Glutamatergic neuron (in vitro differentiated cells): ENCODE measurements at regions not wholly inside any gene's neighbourhood (a gene's known extent, or its start where the extent isn't known, plus 50 kb on each side); places are given as distances from the start of the nearest gene placed in this dataset.

Experiments
- DNase-seq: peaks from one replicate; pipeline ENCODE4 v3.0.0; 2022
- H3K27ac Mint-ChIP-seq: one replicate; pipeline ENCODE4 v1.8.0; 2020; ENCODE audit warnings: mild to moderate bottlenecking, mixed read lengths, inconsistent platforms; ENCODE audit not compliant: unreplicated experiment
- H3K27me3 Mint-ChIP-seq: one replicate; pipeline ENCODE4 v1.8.0; 2020; ENCODE audit warnings: mild to moderate bottlenecking, moderate library complexity, mixed read lengths, inconsistent platforms; ENCODE audit not compliant: unreplicated experiment
- H3K36me3 Mint-ChIP-seq: one replicate; pipeline ENCODE4 v1.8.0; 2020; ENCODE audit warnings: mild to moderate bottlenecking, mixed read lengths, inconsistent platforms; ENCODE audit not compliant: unreplicated experiment
- H3K4me1 Mint-ChIP-seq: one replicate; pipeline ENCODE4 v1.8.0; 2020; ENCODE audit warnings: mild to moderate bottlenecking, low read depth, mixed read lengths, inconsistent platforms; ENCODE audit not compliant: unreplicated experiment
- H3K4me3 Mint-ChIP-seq: one replicate; pipeline ENCODE4 v1.8.0; 2020; ENCODE audit warnings: mild to moderate bottlenecking, mixed read lengths, inconsistent platforms; ENCODE audit not compliant: unreplicated experiment
- H3K9me3 Mint-ChIP-seq: one replicate; pipeline ENCODE4 v1.8.0; 2020; ENCODE audit warnings: mild to moderate bottlenecking, moderate library complexity, mixed read lengths, inconsistent platforms; ENCODE audit not compliant: unreplicated experiment
- CTCF ChIP-seq: fragments of 200-600 bp; sonication (generic); IDR thresholded peaks from one replicate; pipeline ENCODE4 v1.5.0; 2021; ENCODE audit not compliant: partially characterized antibody, unreplicated experiment

- H3K27ac Mint-ChIP-seq, result no peak overlapping the region
- no peak overlapping the region for H3K4me3 Mint-ChIP-seq
- TF ChIP-seq CTCF, result no peak
- H3K9me3 Mint-ChIP-seq, result peaks cover 5% of the 10 kb centered on the region
- H3K36me3 Mint-ChIP-seq, result peaks cover 7% of the 10 kb centered on the region
- H3K4me1 Mint-ChIP-seq, result peaks cover 9% of the 10 kb centered on the region
- H3K27me3 Mint-ChIP-seq, result peaks cover 4% of the 10 kb centered on the region
- DNase-seq, result no peak
Measured at GRCh38 chr1:30447701-30448100, 275.7 kb downstream of the MATN1 start.

GRCh38 chr1:30447080-30447479 is 276.3 kb downstream of the MATN1 start:
- peaks cover under 1% of the 10 kb centered on the region for H3K36me3 Mint-ChIP-seq
- no peak overlapping the region for H3K4me3 Mint-ChIP-seq
- H3K4me1 Mint-ChIP-seq, result peaks cover 9% of the 10 kb centered on the region
- H3K27me3 Mint-ChIP-seq, result peaks cover 2% of the 10 kb centered on the region
- H3K9me3 Mint-ChIP-seq, result peaks cover 3% of the 10 kb centered on the region
- DNase-seq, result no peak
- H3K27ac Mint-ChIP-seq, result no peak overlapping the region
- TF ChIP-seq CTCF, result no peak

- Mint-ChIP-seq H3K9me3 (peaks cover 2% of the 10 kb centered on the region), H3K4me3 (no peak overlapping the region), H3K4me1 (peaks cover 9% of the 10 kb centered on the region), H3K27ac (no peak overlapping the region), H3K27me3 (no peaks in the 10 kb centered on the region), H3K36me3 (no peaks in the 10 kb centered on the region)
- no peak for TF ChIP-seq CTCF
- no peak for DNase-seq
Measured at GRCh38 chr1:30446508-30446907, 276.9 kb downstream of the MATN1 start.

- H3K27me3 Mint-ChIP-seq, result no peaks in the 10 kb centered on the region
- no peak for DNase-seq
- H3K27ac Mint-ChIP-seq, result no peak overlapping the region
- no peaks in the 10 kb centered on the region for H3K36me3 Mint-ChIP-seq
- peaks cover 9% of the 10 kb centered on the region for H3K4me1 Mint-ChIP-seq
- no peak overlapping the region for H3K4me3 Mint-ChIP-seq
- no peaks in the 10 kb centered on the region for H3K9me3 Mint-ChIP-seq
- TF ChIP-seq CTCF, result no peak
Measured at GRCh38 chr1:30446095-30446494, 277.3 kb downstream of the MATN1 start.

GRCh38 chr1:30445449-30445848 is 277.9 kb downstream of the MATN1 start:
- Mint-ChIP-seq H3K36me3 (no peaks in the 10 kb centered on the region), H3K4me1 (peaks cover 9% of the 10 kb centered on the region), H3K27ac (no peak overlapping the region), H3K27me3 (no peaks in the 10 kb centered on the region), H3K9me3 (no peaks in the 10 kb centered on the region), H3K4me3 (no peak overlapping the region)
- no peak for TF ChIP-seq CTCF
- DNase-seq, result no peak
